Hepatocyte (in vitro differentiated cells): ENCODE measurements at regions not wholly inside any gene's neighbourhood (a gene's known extent, or its start where the extent isn't known, plus 50 kb on each side); places are given as distances from the start of the nearest gene placed in this dataset.

Source experiments
- DNase-seq: peaks from one replicate; pipeline ENCODE4 v3.0.0-alpha.2; 2016; ENCODE audit warnings: low spot score
- H2AFZ ChIP-seq: fragments of 200-600 bp; sonication (generic); 2 replicates; pipeline ENCODE4 v1.6.0; 2016; ENCODE audit warnings: antibody characterized with exemption, mild to moderate bottlenecking
- H3K27ac ChIP-seq: fragments of 200-600 bp; sonication (generic); 2 replicates; pipeline ENCODE4 v1.5.1; 2016; ENCODE audit warnings: mild to moderate bottlenecking
- H3K27me3 ChIP-seq: fragments of 200-600 bp; sonication (generic); 2 replicates; pipeline ENCODE4 v1.6.1; 2016
- H3K36me3 ChIP-seq: fragments of 200-600 bp; sonication (generic); replicated peaks from 2 replicates; pipeline ENCODE4 v1.5.1; 2016; ENCODE audit warnings: low read depth; ENCODE audit not compliant: insufficient read depth
- H3K4me1 ChIP-seq: fragments of 200-600 bp; sonication (generic); 2 replicates; pipeline ENCODE4 v1.5.1; 2016; ENCODE audit warnings: mild to moderate bottlenecking, moderate library complexity; ENCODE audit not compliant: insufficient read depth
- H3K4me2 ChIP-seq: fragments of 200-600 bp; sonication (generic); 2 replicates; pipeline ENCODE4 v1.6.0; 2016
- H3K4me3 ChIP-seq: fragments of 200-600 bp; sonication (generic); 2 replicates; pipeline ENCODE4 v1.5.1; 2016; ENCODE audit warnings: mild to moderate bottlenecking
- H3K79me2 ChIP-seq: fragments of 200-600 bp; sonication (generic); 2 replicates; pipeline ENCODE4 v1.6.0; 2017; ENCODE audit warnings: mild to moderate bottlenecking
- H3K9me2 ChIP-seq: fragments of 200-600 bp; sonication (generic); replicated peaks from 2 replicates; pipeline ENCODE4 v1.6.0; 2017; ENCODE audit warnings: mild to moderate bottlenecking; ENCODE audit not compliant: insufficient read depth
- H3K9me3 ChIP-seq: fragments of 200-600 bp; sonication (generic); 2 replicates; pipeline ENCODE4 v1.5.1; 2016; ENCODE audit warnings: low read depth, mild to moderate bottlenecking
- H4K20me1 ChIP-seq: fragments of 200-600 bp; sonication (generic); 2 replicates; pipeline ENCODE4 v1.6.0; 2016; ENCODE audit warnings: mild to moderate bottlenecking; ENCODE audit not compliant: insufficient read depth, poor library complexity, severe bottlenecking
- EZH2 ChIP-seq: fragments of 200-600 bp; sonication (generic); IDR thresholded peaks from 2 replicates; pipeline ENCODE4 v1.6.1; 2016; ENCODE audit warnings: antibody characterized with exemption, mild to moderate bottlenecking, borderline replicate concordance
- EZH2phosphoT487 ChIP-seq: fragments of 200-600 bp; sonication (generic); IDR thresholded peaks from one replicate; pipeline ENCODE4 v1.6.1; 2018; ENCODE audit warnings: antibody characterized with exemption, mild to moderate bottlenecking, low read depth, moderate library complexity; ENCODE audit not compliant: unreplicated experiment, severe bottlenecking
- whole genome bisulfite sequencing: methylation state at CpG from one replicate; pipeline ENCODE4 v1.1.6; 2016; ENCODE audit warnings: low lambda C conversion rate; ENCODE audit errors: missing lambda C conversion rate; 5-methylcytosine and 5-hydroxymethylcytosine counted together
- TF ChIP-seq, protein P1 (sequence below): fragments of 200-600 bp; sonication (generic); IDR thresholded peaks from 2 replicates; pipeline ENCODE4 v1.5.1; 2016; ENCODE audit warnings: antibody characterized with exemption, mild to moderate bottlenecking; ENCODE audit not compliant: poor library complexity

GRCh38 chr18:44467718-44468117 is 213.0 kb upstream of the SETBP1 start:
- Histone ChIP-seq H3K36me3 (no peaks in the 10 kb centered on the region), H3K9me2 (no peaks in the 10 kb centered on the region), H4K20me1 (no peaks in the 10 kb centered on the region), H3K27ac (no peak overlapping the region), H3K79me2 (no peaks in the 10 kb centered on the region), H3K4me2 (no peak overlapping the region), H3K4me3 (no peak overlapping the region), H3K4me1 (no peaks in the 10 kb centered on the region), H2AFZ (no peak overlapping the region), H3K27me3 (no peaks in the 10 kb centered on the region), H3K9me3 (no peaks in the 10 kb centered on the region)
- no peak for TF ChIP-seq EZH2phosphoT487
- TF ChIP-seq, protein P1, sequence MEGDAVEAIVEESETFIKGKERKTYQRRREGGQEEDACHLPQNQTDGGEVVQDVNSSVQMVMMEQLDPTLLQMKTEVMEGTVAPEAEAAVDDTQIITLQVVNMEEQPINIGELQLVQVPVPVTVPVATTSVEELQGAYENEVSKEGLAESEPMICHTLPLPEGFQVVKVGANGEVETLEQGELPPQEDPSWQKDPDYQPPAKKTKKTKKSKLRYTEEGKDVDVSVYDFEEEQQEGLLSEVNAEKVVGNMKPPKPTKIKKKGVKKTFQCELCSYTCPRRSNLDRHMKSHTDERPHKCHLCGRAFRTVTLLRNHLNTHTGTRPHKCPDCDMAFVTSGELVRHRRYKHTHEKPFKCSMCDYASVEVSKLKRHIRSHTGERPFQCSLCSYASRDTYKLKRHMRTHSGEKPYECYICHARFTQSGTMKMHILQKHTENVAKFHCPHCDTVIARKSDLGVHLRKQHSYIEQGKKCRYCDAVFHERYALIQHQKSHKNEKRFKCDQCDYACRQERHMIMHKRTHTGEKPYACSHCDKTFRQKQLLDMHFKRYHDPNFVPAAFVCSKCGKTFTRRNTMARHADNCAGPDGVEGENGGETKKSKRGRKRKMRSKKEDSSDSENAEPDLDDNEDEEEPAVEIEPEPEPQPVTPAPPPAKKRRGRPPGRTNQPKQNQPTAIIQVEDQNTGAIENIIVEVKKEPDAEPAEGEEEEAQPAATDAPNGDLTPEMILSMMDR: no peak
- TF ChIP-seq EZH2: no peak
- WGBS: 90% methylated on average over 2 of the region's 2 CpGs
- no peak for DNase-seq

DNA sequence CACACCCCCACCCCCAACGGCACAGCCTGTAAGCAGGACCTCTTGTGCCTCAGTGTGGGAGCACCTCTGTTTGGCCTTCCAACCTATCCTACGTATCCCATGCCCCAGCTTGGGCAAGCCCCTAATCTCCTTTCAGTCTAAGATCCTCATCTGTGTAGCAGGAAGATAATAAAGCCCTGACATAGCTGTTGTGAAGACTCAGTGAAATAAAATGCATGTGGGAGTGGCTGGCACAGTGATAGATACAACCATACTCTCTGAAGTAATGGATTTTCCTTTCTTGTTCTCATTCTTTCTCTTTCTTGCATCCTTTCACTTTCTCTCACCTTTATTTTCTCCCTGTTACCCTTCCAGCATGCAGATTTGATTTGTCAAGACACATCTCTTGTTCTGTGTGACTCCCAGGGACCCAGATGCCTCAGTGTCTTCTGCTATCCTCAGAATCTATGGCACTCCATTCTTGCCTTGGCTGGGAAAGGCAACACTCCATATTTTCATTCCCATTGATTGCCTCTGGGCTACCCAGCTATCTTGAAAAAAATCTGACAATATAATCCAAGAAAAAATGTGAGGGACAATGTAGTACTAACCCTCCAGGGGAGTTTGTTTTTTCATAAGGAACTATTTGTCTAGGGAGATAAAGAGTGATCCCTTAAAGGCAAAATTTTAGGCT is 207.2 kb upstream of the SETBP1 start:
- WGBS: 87% methylated on average over 2 of the region's 2 CpGs
- Histone ChIP-seq H4K20me1 (no peaks in the 10 kb centered on the region), H3K36me3 (no peaks in the 10 kb centered on the region), H3K4me2 (no peak overlapping the region), H3K27ac (no peak overlapping the region), H3K79me2 (no peaks in the 10 kb centered on the region), H3K4me3 (no peak overlapping the region), H3K9me2 (no peaks in the 10 kb centered on the region), H3K4me1 (no peaks in the 10 kb centered on the region), H3K9me3 (no peaks in the 10 kb centered on the region), H2AFZ (no peak overlapping the region), H3K27me3 (no peaks in the 10 kb centered on the region)
- TF ChIP-seq EZH2phosphoT487 (no peak), EZH2 (no peak)
- TF ChIP-seq, protein P1: no peak
- DNase-seq: no peak

GRCh38 chr18:44474067-44474411 is 206.6 kb upstream of the SETBP1 start:
- no peaks in the 10 kb centered on the region for H3K27me3 ChIP-seq
- H4K20me1 ChIP-seq: no peaks in the 10 kb centered on the region
- no peaks in the 10 kb centered on the region for H3K79me2 ChIP-seq
- H3K9me2 ChIP-seq: no peaks in the 10 kb centered on the region
- DNase-seq: no peak
- H3K9me3 ChIP-seq: no peaks in the 10 kb centered on the region
- H3K4me3 ChIP-seq: no peak overlapping the region
- H3K4me2 ChIP-seq: no peak overlapping the region
- TF ChIP-seq, protein P1: no peak
- no peak for TF ChIP-seq EZH2
- no peak for TF ChIP-seq EZH2phosphoT487
- 92% methylated on average over 3 of the region's 3 CpGs for WGBS
- H2AFZ ChIP-seq: no peak overlapping the region
- H3K36me3 ChIP-seq: no peaks in the 10 kb centered on the region
- H3K27ac ChIP-seq: no peak overlapping the region
- no peaks in the 10 kb centered on the region for H3K4me1 ChIP-seq

DNA sequence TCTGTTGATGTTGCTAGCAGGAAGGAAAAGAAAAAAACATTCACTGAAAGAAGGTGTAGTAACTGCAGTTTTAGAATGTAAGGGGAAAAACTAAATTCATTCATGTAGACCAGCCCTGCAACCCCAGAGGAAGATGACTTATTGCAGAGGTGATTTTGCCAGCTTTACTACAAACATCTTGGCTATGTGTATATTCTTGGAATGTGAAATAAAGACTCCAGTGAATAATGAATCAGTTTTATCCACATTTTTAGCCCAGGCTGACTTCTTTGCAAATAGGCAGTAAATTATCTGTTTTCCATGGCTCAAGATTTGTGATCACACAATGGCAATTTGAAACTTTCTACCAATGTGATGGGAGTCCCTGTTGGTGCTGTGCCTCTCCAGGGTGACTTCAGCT is 206.1 kb upstream of the SETBP1 start:
- no peaks in the 10 kb centered on the region for H3K9me3 ChIP-seq
- H3K79me2 ChIP-seq: no peaks in the 10 kb centered on the region
- H3K4me3 ChIP-seq: no peak overlapping the region

More for the DNA sequence above, 206.1 kb upstream of the SETBP1 start:
- H2AFZ ChIP-seq: no peak overlapping the region
- no peak overlapping the region for H3K4me2 ChIP-seq
- H3K36me3 ChIP-seq: no peaks in the 10 kb centered on the region
- no peaks in the 10 kb centered on the region for H4K20me1 ChIP-seq
- DNase-seq: no peak
- no peak for TF ChIP-seq EZH2
- TF ChIP-seq EZH2phosphoT487: no peak
- TF ChIP-seq, protein P1: no peak
- H3K27me3 ChIP-seq: no peaks in the 10 kb centered on the region
- H3K4me1 ChIP-seq: no peaks in the 10 kb centered on the region
- H3K27ac ChIP-seq: no peak overlapping the region
- no peaks in the 10 kb centered on the region for H3K9me2 ChIP-seq
